ENCODE measurements at regions not wholly inside any gene's neighbourhood (a gene's known extent, or its start where the extent isn't known, plus 50 kb on each side); places are given as distances from the start of the nearest gene placed in this dataset.

DNA sequence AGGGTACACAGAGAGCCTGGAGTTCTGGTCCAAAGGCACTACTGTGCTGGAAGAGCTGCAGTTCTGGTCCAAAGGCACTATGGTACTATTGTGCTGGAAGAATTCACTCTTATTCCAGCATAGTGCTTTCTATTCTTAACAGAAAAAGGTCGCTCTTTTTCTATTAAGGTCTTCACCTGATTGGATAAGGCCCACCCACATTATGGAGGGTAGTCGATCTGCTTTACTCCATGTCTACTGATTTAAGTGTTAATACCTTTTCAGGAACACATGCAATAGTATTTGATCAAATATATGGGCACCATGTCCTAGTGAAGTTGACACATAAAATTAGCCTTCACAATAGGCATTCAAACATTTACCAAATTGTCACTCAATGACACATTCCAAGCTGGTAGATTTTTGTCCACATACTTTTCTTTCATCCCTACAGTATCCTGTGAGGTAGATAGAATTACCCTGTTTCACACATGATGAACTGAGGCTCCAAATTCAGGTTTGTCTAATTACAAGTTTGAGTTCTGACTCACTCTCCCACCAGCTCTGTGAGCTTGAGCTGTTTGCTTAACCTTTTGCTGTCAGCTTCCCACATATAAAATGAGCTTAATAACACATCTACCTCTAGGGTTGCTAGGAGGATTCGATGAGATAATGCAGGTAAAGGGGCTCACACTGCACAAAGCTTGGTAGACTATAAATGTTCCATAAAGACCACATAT, 129.9 kb downstream of the AIPL1 start:
- Histone ChIP-seq H3F3A (ENCODE audit: control insufficient read depth, insufficient read depth) (no peaks in the 10 kb centered on the region), H3K4me3 (ENCODE audit: low read length) (no peak overlapping the region), H3K4me1 (ENCODE audit: control insufficient read depth, low read length) (no peaks in the 10 kb centered on the region), H3K36me3 (ENCODE audit: control insufficient read depth, low read length) (no peaks in the 10 kb centered on the region), H3K9me2 (replicated peaks; ENCODE audit: control insufficient read depth, low read length) (no peaks in the 10 kb centered on the region), H3K9me3 (ENCODE audit: control insufficient read depth, insufficient read depth, low read length) (no peaks in the 10 kb centered on the region), H4K20me1 (ENCODE audit: control insufficient read depth, insufficient read depth, low read depth, low read length) (no peaks in the 10 kb centered on the region), H3K79me2 (ENCODE audit: control insufficient read depth, low read length) (no peaks in the 10 kb centered on the region), H3K27me3 (ENCODE audit: control insufficient read depth, low read length) (no peaks in the 10 kb centered on the region), H3K4me2 (ENCODE audit: low read length) (no peak overlapping the region), H3K27ac (ENCODE audit: low read depth, low read length) (no peak overlapping the region)
- TF ChIP-seq, protein P1, sequence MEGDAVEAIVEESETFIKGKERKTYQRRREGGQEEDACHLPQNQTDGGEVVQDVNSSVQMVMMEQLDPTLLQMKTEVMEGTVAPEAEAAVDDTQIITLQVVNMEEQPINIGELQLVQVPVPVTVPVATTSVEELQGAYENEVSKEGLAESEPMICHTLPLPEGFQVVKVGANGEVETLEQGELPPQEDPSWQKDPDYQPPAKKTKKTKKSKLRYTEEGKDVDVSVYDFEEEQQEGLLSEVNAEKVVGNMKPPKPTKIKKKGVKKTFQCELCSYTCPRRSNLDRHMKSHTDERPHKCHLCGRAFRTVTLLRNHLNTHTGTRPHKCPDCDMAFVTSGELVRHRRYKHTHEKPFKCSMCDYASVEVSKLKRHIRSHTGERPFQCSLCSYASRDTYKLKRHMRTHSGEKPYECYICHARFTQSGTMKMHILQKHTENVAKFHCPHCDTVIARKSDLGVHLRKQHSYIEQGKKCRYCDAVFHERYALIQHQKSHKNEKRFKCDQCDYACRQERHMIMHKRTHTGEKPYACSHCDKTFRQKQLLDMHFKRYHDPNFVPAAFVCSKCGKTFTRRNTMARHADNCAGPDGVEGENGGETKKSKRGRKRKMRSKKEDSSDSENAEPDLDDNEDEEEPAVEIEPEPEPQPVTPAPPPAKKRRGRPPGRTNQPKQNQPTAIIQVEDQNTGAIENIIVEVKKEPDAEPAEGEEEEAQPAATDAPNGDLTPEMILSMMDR (IDR thresholded peaks at IDR 0.05; ENCODE audit: low read depth, low read length, poor library complexity, severe bottlenecking): no peak
- no peak for TF ChIP-seq EZH2phosphoT487 (IDR thresholded peaks at IDR 0.05; ENCODE audit: borderline replicate concordance, low read length)

DNA sequence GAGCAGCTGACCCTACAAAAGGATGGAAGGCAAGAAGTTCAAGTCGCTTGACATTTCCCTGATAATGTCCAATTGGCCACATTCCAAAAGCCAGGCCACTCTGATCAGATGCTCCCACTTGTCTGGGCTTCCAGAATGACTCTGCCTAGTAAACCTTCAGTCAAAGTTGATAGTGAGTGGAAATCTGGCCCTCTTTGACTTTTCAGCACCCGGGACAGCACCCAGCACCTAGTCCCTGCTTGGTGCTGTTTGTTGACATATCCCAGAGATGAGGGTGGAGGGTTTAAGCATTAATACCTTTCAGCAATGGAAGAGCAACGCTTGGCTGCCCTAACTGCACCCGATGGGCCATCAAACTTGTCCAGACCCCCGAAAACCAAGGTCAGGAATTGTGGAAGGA, 131.3 kb downstream of the AIPL1 start:
- no peak overlapping the region for H3K27ac ChIP-seq (ENCODE audit: low read depth, low read length)
- no peaks in the 10 kb centered on the region for H3K4me1 ChIP-seq (ENCODE audit: control insufficient read depth, low read length)
- no peaks in the 10 kb centered on the region for H3K9me3 ChIP-seq (ENCODE audit: control insufficient read depth, insufficient read depth, low read length)
- H4K20me1 ChIP-seq (ENCODE audit: control insufficient read depth, insufficient read depth, low read depth, low read length): no peaks in the 10 kb centered on the region
- H3K9me2 ChIP-seq (replicated peaks; ENCODE audit: control insufficient read depth, low read length): no peaks in the 10 kb centered on the region
- H3K79me2 ChIP-seq (ENCODE audit: control insufficient read depth, low read length): no peaks in the 10 kb centered on the region
- H3F3A ChIP-seq (ENCODE audit: control insufficient read depth, insufficient read depth): no peaks in the 10 kb centered on the region
- TF ChIP-seq, protein P1 (IDR thresholded peaks at IDR 0.05; ENCODE audit: low read depth, low read length, poor library complexity, severe bottlenecking): no peak
- TF ChIP-seq EZH2phosphoT487 (IDR thresholded peaks at IDR 0.05; ENCODE audit: borderline replicate concordance, low read length): no peak
- H3K4me2 ChIP-seq (ENCODE audit: low read length): no peak overlapping the region
- H3K36me3 ChIP-seq (ENCODE audit: control insufficient read depth, low read length): no peaks in the 10 kb centered on the region
- H3K27me3 ChIP-seq (ENCODE audit: control insufficient read depth, low read length): no peaks in the 10 kb centered on the region
- no peak overlapping the region for H3K4me3 ChIP-seq (ENCODE audit: low read length)

DNA sequence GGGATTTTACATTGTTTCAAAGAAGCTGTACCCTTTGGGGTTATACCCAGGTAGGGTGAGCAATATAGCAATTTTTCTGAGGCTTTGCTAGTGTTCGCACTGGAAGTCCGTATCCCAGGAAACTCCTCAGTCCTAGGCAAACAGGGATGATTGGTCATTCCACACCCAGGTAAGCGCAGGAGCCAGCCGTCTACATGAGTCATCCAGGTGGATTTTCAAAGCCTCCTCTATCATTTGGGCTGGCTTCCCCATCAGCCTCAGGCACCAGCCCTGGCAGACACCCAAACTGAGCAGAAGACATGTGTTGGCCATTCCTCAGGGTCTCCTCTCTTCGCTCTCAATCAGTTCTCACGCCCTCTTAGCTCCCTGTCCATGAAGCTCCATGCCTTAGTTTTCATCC, 135.6 kb downstream of the AIPL1 start:
- Histone ChIP-seq H3K9me2 (replicated peaks; ENCODE audit: control insufficient read depth, low read length) (no peaks in the 10 kb centered on the region), H3K27ac (ENCODE audit: low read depth, low read length) (no peak overlapping the region), H3K79me2 (ENCODE audit: control insufficient read depth, low read length) (no peaks in the 10 kb centered on the region), H3K4me1 (ENCODE audit: control insufficient read depth, low read length) (no peaks in the 10 kb centered on the region), H3K9me3 (ENCODE audit: control insufficient read depth, insufficient read depth, low read length) (no peaks in the 10 kb centered on the region), H3K4me3 (ENCODE audit: low read length) (no peak overlapping the region), H3K36me3 (ENCODE audit: control insufficient read depth, low read length) (no peaks in the 10 kb centered on the region), H3F3A (ENCODE audit: control insufficient read depth, insufficient read depth) (no peaks in the 10 kb centered on the region), H3K4me2 (ENCODE audit: low read length) (no peak overlapping the region), H3K27me3 (ENCODE audit: control insufficient read depth, low read length) (no peaks in the 10 kb centered on the region; the same call in 1 of the 2 replicates), H4K20me1 (ENCODE audit: control insufficient read depth, insufficient read depth, low read depth, low read length) (no peaks in the 10 kb centered on the region; the same call in 1 of the 2 replicates)
- no peak for TF ChIP-seq EZH2phosphoT487 (IDR thresholded peaks at IDR 0.05; ENCODE audit: borderline replicate concordance, low read length)
- TF ChIP-seq, protein P1 (IDR thresholded peaks at IDR 0.05; ENCODE audit: low read depth, low read length, poor library complexity, severe bottlenecking): no peak
